ENCODE measurements at regions not wholly inside any gene's neighbourhood (a gene's known extent, or its start where the extent isn't known, plus 50 kb on each side); places are given as distances from the start of the nearest gene placed in this dataset.

- H3K27ac Mint-ChIP-seq: peak overlapping the region; percentile 64
- 20 to 31% methylated on average over 16 to 54 of the region's 54 CpGs for WGBS, 2 experiments (ENCODE audit: insufficient coverage in 1 of 2, insufficient read length in 1 of 2)
These were observed 347.2 kb downstream of the ZNF536 start for GRCh38 chr19:30719189-30719998.

GRCh38 chr19:30718707-30719106 lies 346.5 kb downstream of the ZNF536 start:
- H3K9me3 Mint-ChIP-seq: no peaks in the 10 kb centered on the region
- Histone ChIP-seq H3K4me3 (ENCODE audit: low read length) (no peak overlapping the region), H3K9ac (ENCODE audit: extremely low read depth, low read length, poor library complexity, severe bottlenecking) (no peak overlapping the region), H3K9me3 (ENCODE audit: control insufficient read depth, low read length) (no peaks in the 10 kb centered on the region), H3K27ac (ENCODE audit: low read depth, low read length) (no peak overlapping the region), H3K4me1 (ENCODE audit: control insufficient read depth, insufficient read depth, low read length) (no peaks in the 10 kb centered on the region), H3K36me3 (ENCODE audit: control insufficient read depth, insufficient read depth, low read length) (no peaks in the 10 kb centered on the region), H3K27me3 (ENCODE audit: control insufficient read depth, insufficient read depth, low read length, poor library complexity, severe bottlenecking) (no peaks in the 10 kb centered on the region)
- WGBS, 2 experiments (ENCODE audit: insufficient coverage in 1 of 2, insufficient read length in 1 of 2): 79% methylated on average over 4 of the region's 4 CpGs; no CpG with 5 or more reads in 1 of the 2 experiments
- DNase-seq: no peak
- no peaks in the 10 kb centered on the region for H3K27me3 Mint-ChIP-seq (ENCODE audit: insufficient read depth)
- no peak overlapping the region for H3K27ac Mint-ChIP-seq
- TF ChIP-seq CTCF (conservative IDR thresholded peaks at IDR 0.05): no peak
- peak overlapping the region; percentile 57 for H3K4me3 Mint-ChIP-seq
- H3K4me1 Mint-ChIP-seq: peaks cover 13% of the 10 kb centered on the region
- H3K36me3 Mint-ChIP-seq (ENCODE audit: low read depth): no peaks in the 10 kb centered on the region

More at GRCh38 chr19:30719189-30719998, 347.2 kb downstream of the ZNF536 start:
- no peak overlapping the region for H3K9ac ChIP-seq (ENCODE audit: extremely low read depth, low read length, poor library complexity, severe bottlenecking)
- H3K9me3 ChIP-seq (ENCODE audit: control insufficient read depth, low read length): no peaks in the 10 kb centered on the region
- H3K27ac ChIP-seq (ENCODE audit: low read depth, low read length): no peak overlapping the region
- H3K27me3 ChIP-seq (ENCODE audit: control insufficient read depth, insufficient read depth, low read length, poor library complexity, severe bottlenecking): no peaks in the 10 kb centered on the region
- peak; percentile 73 for DNase-seq
- H3K4me3 ChIP-seq (ENCODE audit: low read length): peak overlapping the region; percentile 38
- no peaks in the 10 kb centered on the region for H3K36me3 Mint-ChIP-seq (ENCODE audit: low read depth)
- H3K4me1 ChIP-seq (ENCODE audit: control insufficient read depth, insufficient read depth, low read length): no peaks in the 10 kb centered on the region
- no peaks in the 10 kb centered on the region for H3K9me3 Mint-ChIP-seq
- no peaks in the 10 kb centered on the region for H3K36me3 ChIP-seq (ENCODE audit: control insufficient read depth, insufficient read depth, low read length)
- H3K4me1 Mint-ChIP-seq: peaks cover 13% of the 10 kb centered on the region
- TF ChIP-seq CTCF (conservative IDR thresholded peaks at IDR 0.05): peak; percentile 45
- peak overlapping the region; percentile 57 for H3K4me3 Mint-ChIP-seq
- H3K27me3 Mint-ChIP-seq (ENCODE audit: insufficient read depth): no peaks in the 10 kb centered on the region

GRCh38 chr19:30718014-30718413 lies 345.8 kb downstream of the ZNF536 start:
- Mint-ChIP-seq H3K9me3 (no peaks in the 10 kb centered on the region), H3K27ac (no peak overlapping the region), H3K36me3 (ENCODE audit: low read depth) (no peaks in the 10 kb centered on the region), H3K4me1 (peaks cover 13% of the 10 kb centered on the region), H3K27me3 (ENCODE audit: insufficient read depth) (no peaks in the 10 kb centered on the region), H3K4me3 (no peak overlapping the region)
- DNase-seq: no peak
- no peak overlapping the region for H3K9ac ChIP-seq (ENCODE audit: extremely low read depth, low read length, poor library complexity, severe bottlenecking)
- 68% methylated on average over 2 of the region's 2 CpGs; no CpG with 5 or more reads in 1 of the 2 experiments for WGBS, 2 experiments (ENCODE audit: insufficient coverage in 1 of 2, insufficient read length in 1 of 2)
- H3K4me1 ChIP-seq (ENCODE audit: control insufficient read depth, insufficient read depth, low read length): no peaks in the 10 kb centered on the region
- H3K27me3 ChIP-seq (ENCODE audit: control insufficient read depth, insufficient read depth, low read length, poor library complexity, severe bottlenecking): no peaks in the 10 kb centered on the region
- no peak overlapping the region for H3K4me3 ChIP-seq (ENCODE audit: low read length)
- no peaks in the 10 kb centered on the region for H3K36me3 ChIP-seq (ENCODE audit: control insufficient read depth, insufficient read depth, low read length)
- TF ChIP-seq CTCF (conservative IDR thresholded peaks at IDR 0.05): no peak
- no peak overlapping the region for H3K27ac ChIP-seq (ENCODE audit: low read depth, low read length)
- H3K9me3 ChIP-seq (ENCODE audit: control insufficient read depth, low read length): no peaks in the 10 kb centered on the region

Measured in endodermal cell (in vitro differentiated cells).